ENCODE measurements at regions not wholly inside any gene's neighbourhood (a gene's known extent, or its start where the extent isn't known, plus 50 kb on each side); places are given as distances from the start of the nearest gene placed in this dataset.

GRCh38 chr22:27642104-27642800, 159.3 kb downstream of the MN1 start:
- no peaks in the 10 kb centered on the region for H3K27me3 Mint-ChIP-seq

GRCh38 chr22:27643907-27644306, 157.6 kb downstream of the MN1 start:
- no peak overlapping the region for H3K4me3 Mint-ChIP-seq
- no peaks in the 10 kb centered on the region for H3K4me1 Mint-ChIP-seq (ENCODE audit: low read depth)
- no peak overlapping the region for H3K27ac Mint-ChIP-seq
- no peaks in the 10 kb centered on the region for H3K36me3 Mint-ChIP-seq
- H3K9me3 Mint-ChIP-seq (ENCODE audit: low read depth): no peaks in the 10 kb centered on the region
- H3K27me3 Mint-ChIP-seq: no peaks in the 10 kb centered on the region

More at GRCh38 chr22:27642104-27642800, 159.3 kb downstream of the MN1 start:
- no peak overlapping the region for H3K27ac Mint-ChIP-seq
- H3K4me3 Mint-ChIP-seq: no peak overlapping the region
- no peaks in the 10 kb centered on the region for H3K9me3 Mint-ChIP-seq (ENCODE audit: low read depth)
- H3K4me1 Mint-ChIP-seq (ENCODE audit: low read depth): no peaks in the 10 kb centered on the region
- no peaks in the 10 kb centered on the region for H3K36me3 Mint-ChIP-seq

DNA sequence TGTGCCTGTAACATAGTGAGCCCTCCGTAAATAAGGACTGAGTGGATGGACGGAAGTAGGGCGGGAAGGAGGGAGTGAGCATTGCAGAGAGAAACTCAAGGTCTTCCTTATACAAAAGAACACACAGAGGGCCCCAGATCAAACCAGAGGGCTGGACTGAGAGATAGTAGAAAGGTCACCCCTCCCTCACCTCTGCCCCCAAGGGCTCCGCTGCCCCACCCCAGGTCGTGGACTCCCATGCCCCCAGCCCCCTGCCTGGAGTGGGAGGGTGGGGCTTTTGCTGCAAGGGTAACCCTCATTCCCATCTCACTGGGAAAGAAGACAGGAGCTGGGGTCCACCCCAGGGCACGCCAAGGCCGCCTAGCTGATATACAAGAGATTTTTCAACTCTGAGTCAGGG, 157.0 kb downstream of the MN1 start:
- Mint-ChIP-seq H3K4me1 (ENCODE audit: low read depth) (no peaks in the 10 kb centered on the region), H3K27me3 (peaks cover 2% of the 10 kb centered on the region), H3K36me3 (no peaks in the 10 kb centered on the region), H3K9me3 (ENCODE audit: low read depth) (no peaks in the 10 kb centered on the region), H3K4me3 (no peak overlapping the region), H3K27ac (no peak overlapping the region)

- Mint-ChIP-seq H3K27ac (no peak overlapping the region), H3K9me3 (ENCODE audit: low read depth) (no peaks in the 10 kb centered on the region), H3K36me3 (no peaks in the 10 kb centered on the region), H3K4me1 (ENCODE audit: low read depth) (no peaks in the 10 kb centered on the region), H3K4me3 (no peak overlapping the region), H3K27me3 (peaks cover 9% of the 10 kb centered on the region)
Observed at GRCh38 chr22:27647540-27647939, 154.0 kb downstream of the MN1 start.

- peaks cover 9% of the 10 kb centered on the region for H3K27me3 Mint-ChIP-seq
- no peaks in the 10 kb centered on the region for H3K36me3 Mint-ChIP-seq
- H3K4me1 Mint-ChIP-seq (ENCODE audit: low read depth): no peaks in the 10 kb centered on the region
- H3K9me3 Mint-ChIP-seq (ENCODE audit: low read depth): no peaks in the 10 kb centered on the region
- no peak overlapping the region for H3K27ac Mint-ChIP-seq
- H3K4me3 Mint-ChIP-seq: no peak overlapping the region
Observed at GRCh38 chr22:27648074-27648473, 153.5 kb downstream of the MN1 start.

GRCh38 chr22:27648853-27649252, 152.7 kb downstream of the MN1 start:
- no peak overlapping the region for H3K4me3 Mint-ChIP-seq
- H3K36me3 Mint-ChIP-seq: no peaks in the 10 kb centered on the region
- no peaks in the 10 kb centered on the region for H3K9me3 Mint-ChIP-seq (ENCODE audit: low read depth)
- H3K27ac Mint-ChIP-seq: no peak overlapping the region
- peaks cover 9% of the 10 kb centered on the region for H3K27me3 Mint-ChIP-seq
- no peaks in the 10 kb centered on the region for H3K4me1 Mint-ChIP-seq (ENCODE audit: low read depth)

DNA sequence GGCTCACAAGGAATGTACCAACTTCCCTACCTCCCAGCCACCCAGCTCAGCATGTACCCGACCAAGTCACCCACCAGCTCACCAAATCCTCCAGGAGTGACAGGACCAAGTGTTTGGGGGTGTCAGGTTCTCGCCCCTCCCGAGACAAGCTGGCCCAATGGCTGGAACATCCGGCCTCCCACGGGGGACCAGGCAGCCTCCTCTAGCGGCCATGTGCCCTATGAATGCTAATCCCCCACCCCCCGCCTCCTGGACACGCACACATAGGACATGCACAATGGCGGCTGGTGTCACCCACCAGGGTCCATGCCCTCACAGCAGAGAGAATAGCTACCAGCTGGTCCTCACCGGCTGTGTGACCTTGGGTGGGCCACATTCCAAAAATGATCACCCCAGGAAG, 151.0 kb downstream of the MN1 start:
- Mint-ChIP-seq H3K27ac (no peak overlapping the region), H3K27me3 (peaks cover 9% of the 10 kb centered on the region), H3K9me3 (ENCODE audit: low read depth) (no peaks in the 10 kb centered on the region), H3K4me1 (ENCODE audit: low read depth) (no peaks in the 10 kb centered on the region), H3K4me3 (no peak overlapping the region), H3K36me3 (no peaks in the 10 kb centered on the region)

DNA sequence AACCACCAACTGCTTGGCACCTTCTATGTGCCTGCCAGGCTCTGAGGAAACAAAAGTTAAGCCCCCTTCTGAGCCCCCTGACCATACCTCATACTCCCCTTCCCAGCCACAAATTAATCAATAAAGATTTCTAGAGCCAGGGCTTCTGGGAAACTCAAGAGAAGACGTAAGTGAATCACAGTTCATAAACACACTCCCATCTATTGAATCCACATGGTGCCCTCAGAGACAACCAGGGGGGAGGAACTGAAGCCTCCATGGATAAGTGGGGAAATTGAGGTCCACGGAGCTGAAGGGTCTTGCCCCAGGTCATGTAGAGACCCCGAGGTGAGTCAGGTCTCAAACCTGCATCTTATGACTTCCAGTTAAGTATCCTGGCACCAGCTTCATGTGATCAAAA, 150.6 kb downstream of the MN1 start:
- Mint-ChIP-seq H3K36me3 (no peaks in the 10 kb centered on the region), H3K9me3 (ENCODE audit: low read depth) (no peaks in the 10 kb centered on the region), H3K4me3 (no peak overlapping the region), H3K27ac (no peak overlapping the region), H3K4me1 (ENCODE audit: low read depth) (no peaks in the 10 kb centered on the region), H3K27me3 (peaks cover 9% of the 10 kb centered on the region)

GRCh38 chr22:27651486-27651885, 150.1 kb downstream of the MN1 start:
- H3K27me3 Mint-ChIP-seq: peaks cover 9% of the 10 kb centered on the region
- no peak overlapping the region for H3K27ac Mint-ChIP-seq
- H3K9me3 Mint-ChIP-seq (ENCODE audit: low read depth): no peaks in the 10 kb centered on the region
- no peaks in the 10 kb centered on the region for H3K36me3 Mint-ChIP-seq
- no peaks in the 10 kb centered on the region for H3K4me1 Mint-ChIP-seq (ENCODE audit: low read depth)
- H3K4me3 Mint-ChIP-seq: no peak overlapping the region

DNA sequence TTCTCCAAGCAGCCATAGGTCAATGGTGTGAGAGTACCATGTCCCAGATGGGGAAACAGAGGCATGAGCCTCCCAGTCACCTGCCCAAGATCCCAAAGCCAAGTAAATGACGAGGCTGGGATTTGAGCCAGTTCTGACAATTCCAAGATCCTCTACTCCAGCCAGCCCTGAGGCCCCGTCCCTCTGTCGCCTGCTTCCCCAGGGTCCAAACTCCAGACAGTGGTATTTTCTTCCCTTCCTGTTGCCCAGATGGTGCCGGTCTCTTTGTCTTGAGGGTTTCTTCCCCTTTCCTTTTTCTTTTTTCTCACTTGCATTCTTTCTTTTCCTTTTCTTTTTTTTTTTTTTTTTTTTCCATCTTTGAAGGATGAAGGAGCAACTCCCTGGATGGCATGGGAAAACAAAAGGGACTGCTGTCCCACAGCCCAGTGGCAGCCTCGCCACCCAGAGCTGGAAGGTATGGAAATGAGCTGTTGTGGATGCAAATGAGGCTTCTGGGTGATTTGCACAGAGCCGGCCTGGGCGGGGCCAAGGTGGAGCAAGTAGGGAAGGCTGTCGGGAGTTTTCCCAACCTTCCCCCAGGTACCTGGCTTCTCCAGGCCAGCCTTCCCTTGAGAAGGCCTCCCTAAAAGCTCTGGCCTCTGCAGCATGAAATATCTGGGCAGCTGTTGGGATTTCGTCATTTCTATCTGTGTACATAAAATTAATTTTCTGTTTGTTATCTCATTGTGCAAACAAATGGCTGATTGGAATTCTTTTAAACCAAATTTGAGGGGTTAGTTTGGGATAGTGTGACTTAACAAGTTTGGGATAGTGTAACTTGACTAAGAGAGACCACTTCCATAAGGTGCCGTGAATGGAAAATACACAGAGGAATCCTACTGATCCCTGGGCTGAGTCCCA, 146.8 kb downstream of the MN1 start:
- peaks cover 7% of the 10 kb centered on the region for H3K27me3 Mint-ChIP-seq
- H3K9me3 Mint-ChIP-seq (ENCODE audit: low read depth): no peaks in the 10 kb centered on the region
- no peaks in the 10 kb centered on the region for H3K4me1 Mint-ChIP-seq (ENCODE audit: low read depth)
- no peak overlapping the region for H3K4me3 Mint-ChIP-seq
- H3K36me3 Mint-ChIP-seq: no peaks in the 10 kb centered on the region
- no peak overlapping the region for H3K27ac Mint-ChIP-seq

- no peaks in the 10 kb centered on the region for H3K4me1 Mint-ChIP-seq (ENCODE audit: low read depth)
Observed at GRCh38 chr22:27655582-27656185, 145.9 kb downstream of the MN1 start.

DNA sequence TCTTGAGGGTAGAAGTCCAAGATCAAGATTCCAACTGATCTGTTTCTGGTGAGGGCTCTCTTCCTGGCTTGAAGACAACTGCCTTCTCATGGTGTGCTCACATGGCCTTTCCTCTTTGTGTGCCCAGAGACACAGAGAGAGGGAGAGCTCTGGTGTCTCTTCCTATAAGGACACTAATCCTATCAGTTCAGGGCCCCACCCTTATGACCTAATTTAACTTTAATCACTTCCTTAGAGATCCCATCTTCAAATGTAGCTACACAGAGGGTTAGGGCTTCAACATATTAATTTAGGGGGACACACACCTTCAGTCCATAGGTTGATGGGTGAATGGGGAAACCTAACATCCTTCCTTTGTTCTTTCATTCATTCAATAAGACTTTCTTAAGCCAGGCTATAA, 144.6 kb downstream of the MN1 start:
- Mint-ChIP-seq H3K27me3 (peaks cover 3% of the 10 kb centered on the region), H3K9me3 (ENCODE audit: low read depth) (no peaks in the 10 kb centered on the region), H3K4me1 (ENCODE audit: low read depth) (no peaks in the 10 kb centered on the region), H3K4me3 (no peak overlapping the region), H3K27ac (no peak overlapping the region), H3K36me3 (no peaks in the 10 kb centered on the region)

More at GRCh38 chr22:27655582-27656185, 145.9 kb downstream of the MN1 start:
- no peak overlapping the region for H3K4me3 Mint-ChIP-seq
- no peaks in the 10 kb centered on the region for H3K36me3 Mint-ChIP-seq
- H3K27ac Mint-ChIP-seq: no peak overlapping the region
- no peaks in the 10 kb centered on the region for H3K9me3 Mint-ChIP-seq (ENCODE audit: low read depth)
- peaks cover 4% of the 10 kb centered on the region for H3K27me3 Mint-ChIP-seq

- no peaks in the 10 kb centered on the region for H3K4me1 Mint-ChIP-seq (ENCODE audit: low read depth)
- no peaks in the 10 kb centered on the region for H3K36me3 Mint-ChIP-seq
Observed at GRCh38 chr22:27660306-27660705, 141.2 kb downstream of the MN1 start.

GRCh38 chr22:27662359-27663301, 138.9 kb downstream of the MN1 start:
- Mint-ChIP-seq H3K4me3 (no peak overlapping the region), H3K36me3 (peaks cover 2% of the 10 kb centered on the region), H3K27me3 (peaks cover 2% of the 10 kb centered on the region), H3K9me3 (ENCODE audit: low read depth) (peaks cover 4% of the 10 kb centered on the region), H3K27ac (no peak overlapping the region), H3K4me1 (ENCODE audit: low read depth) (no peaks in the 10 kb centered on the region)

More at GRCh38 chr22:27660306-27660705, 141.2 kb downstream of the MN1 start:
- no peaks in the 10 kb centered on the region for H3K9me3 Mint-ChIP-seq (ENCODE audit: low read depth)
- no peak overlapping the region for H3K27ac Mint-ChIP-seq
- H3K4me3 Mint-ChIP-seq: no peak overlapping the region
- H3K27me3 Mint-ChIP-seq: no peaks in the 10 kb centered on the region
